WTC11 (cell line): ENCODE measurements at regions not wholly inside any gene's neighbourhood (a gene's known extent, or its start where the extent isn't known, plus 50 kb on each side); places are given as distances from the start of the nearest gene placed in this dataset.

Experiments
- ATAC-seq: fragments of 200-7000 bp; cut with Tn5 transposase; 2 replicates; pipeline ENCODE4 v1.10.0; 2021; ENCODE audit warnings: mild to moderate bottlenecking, moderate library complexity
- CTCF ChIA-PET: fragments of 300-600 bp; sonication (Branson Sonifier 250); formaldehyde crosslinking; loops from one replicate; lab custom pipeline; 2021; ENCODE audit warnings: antibody characterized with exemption; lab: Charles Lee
- POLR2A ChIA-PET: fragments of 350-600 bp; sonication (Branson Sonifier 250); formaldehyde crosslinking; loops from one replicate; lab custom pipeline; 2021; ENCODE audit warnings: antibody characterized with exemption; lab: Charles Lee
- DNase-seq: peaks from one replicate; pipeline ENCODE4 v3.0.0; 2021; ENCODE audit warnings: low spot score
- H3K27ac Mint-ChIP-seq: 2 replicates; pipeline ENCODE4 v1.8.0; 2021; ENCODE audit warnings: mixed read lengths
- H3K27me3 Mint-ChIP-seq: 2 replicates; pipeline ENCODE4 v1.8.0; 2021; ENCODE audit warnings: low read depth, mild to moderate bottlenecking, moderate library complexity, mixed read lengths
- H3K36me3 Mint-ChIP-seq: 2 replicates; pipeline ENCODE4 v1.8.0; 2021; ENCODE audit warnings: mixed read lengths
- H3K4me1 Mint-ChIP-seq: 2 replicates; pipeline ENCODE4 v1.8.0; 2022; ENCODE audit warnings: mixed read lengths
- H3K4me3 Mint-ChIP-seq: 2 replicates; pipeline ENCODE4 v1.8.0; 2021; ENCODE audit warnings: mild to moderate bottlenecking, moderate library complexity, mixed read lengths
- H3K9me3 Mint-ChIP-seq: 2 replicates; pipeline ENCODE4 v1.8.0; 2021; ENCODE audit warnings: mixed read lengths
- ATF6 ChIP-seq: sonication (generic); formaldehyde crosslinking; IDR thresholded peaks from 2 replicates; pipeline ENCODE4 v1.8.1; 2023; ENCODE audit warnings: mild to moderate bottlenecking, missing genetic modification reagents
- CTCF ChIP-seq: fragments of 200-600 bp; IDR thresholded peaks from 2 replicates; pipeline ENCODE4 v1.8.0; 2022; ENCODE audit warnings: antibody characterized with exemption
- E2F4 ChIP-seq: sonication (generic); formaldehyde crosslinking; IDR thresholded peaks from 2 replicates; pipeline ENCODE4 v1.8.1; 2022; ENCODE audit warnings: low read depth, mild to moderate bottlenecking, moderate library complexity, missing genetic modification reagents, borderline replicate concordance
- ERG ChIP-seq: fragments of 250-450 bp; sonication (Bioruptor Pico); IDR thresholded peaks from 2 replicates; pipeline ENCODE4 v1.8.0; 2021; ENCODE audit warnings: mild to moderate bottlenecking
- GABPB1 ChIP-seq: sonication (generic); formaldehyde crosslinking; IDR thresholded peaks from 2 replicates; pipeline ENCODE4 v1.8.1; 2023; ENCODE audit warnings: mild to moderate bottlenecking, missing genetic modification reagents
- NR2C2 ChIP-seq: sonication (generic); formaldehyde crosslinking; IDR thresholded peaks from 2 replicates; pipeline ENCODE4 v1.8.0; 2022; ENCODE audit warnings: mild to moderate bottlenecking, missing genetic modification reagents
- PREB ChIP-seq: sonication (generic); formaldehyde crosslinking; IDR thresholded peaks from 2 replicates; pipeline ENCODE4 v1.8.1; 2022; ENCODE audit warnings: mild to moderate bottlenecking, missing genetic modification reagents, moderate library complexity, borderline replicate concordance
- PRRX2 ChIP-seq: fragments of 250-450 bp; sonication (Bioruptor Pico); IDR thresholded peaks from 2 replicates; pipeline ENCODE4 v1.8.0; 2021; ENCODE audit warnings: mild to moderate bottlenecking
- RELA ChIP-seq: sonication (generic); formaldehyde crosslinking; IDR thresholded peaks from 2 replicates; pipeline ENCODE4 v1.8.1; 2022; ENCODE audit warnings: missing genetic modification reagents, mild to moderate bottlenecking, borderline replicate concordance
- SMAD3 ChIP-seq: sonication (generic); formaldehyde crosslinking; IDR thresholded peaks from 2 replicates; pipeline ENCODE4 v1.8.0; 2022; ENCODE audit warnings: missing genetic modification reagents, mild to moderate bottlenecking, borderline replicate concordance
- SOX15 ChIP-seq: fragments of 250-450 bp; sonication (Bioruptor Pico); IDR thresholded peaks from 2 replicates; pipeline ENCODE4 v1.9.0; 2021; ENCODE audit warnings: mild to moderate bottlenecking
- ZMAT4 ChIP-seq: fragments of 250-450 bp; sonication (Bioruptor Pico); IDR thresholded peaks from 2 replicates; pipeline ENCODE4 v1.9.0; 2021; ENCODE audit warnings: mild to moderate bottlenecking
- ZNF396 ChIP-seq: fragments of 250-450 bp; sonication (Bioruptor Pico); IDR thresholded peaks from 2 replicates; pipeline ENCODE4 v1.8.0; 2021; ENCODE audit warnings: mild to moderate bottlenecking, moderate library complexity, borderline replicate concordance
- ZSCAN18 ChIP-seq: fragments of 250-450 bp; sonication (Bioruptor Pico); IDR thresholded peaks from 2 replicates; pipeline ENCODE4 v2.1.2; 2022; ENCODE audit warnings: mild to moderate bottlenecking, moderate library complexity
- TF ChIP-seq, protein P1 (sequence below): fragments of 250-450 bp; sonication (Bioruptor Pico); conservative IDR thresholded peaks from 2 replicates; pipeline ENCODE4 v1.9.0; 2021; ENCODE audit warnings: mild to moderate bottlenecking
- TF ChIP-seq, protein P2 (sequence below): sonication (generic); formaldehyde crosslinking; IDR thresholded peaks from 2 replicates; pipeline ENCODE4 v1.8.0; 2022; ENCODE audit warnings: mild to moderate bottlenecking, missing genetic modification reagents

- CTCF ChIA-PET: no interaction called here
- Mint-ChIP-seq H3K27me3 (no peaks in the 10 kb centered on the region; the same call in 1 of the 2 replicates), H3K9me3 (peaks cover 5% of the 10 kb centered on the region), H3K4me3 (no peak overlapping the region), H3K27ac (no peak overlapping the region), H3K36me3 (peaks cover 4% of the 10 kb centered on the region; the same call in 1 of the 2 replicates), H3K4me1 (peaks cover 2% of the 10 kb centered on the region; the same call in 1 of the 2 replicates)
- TF ChIP-seq, protein P1, sequence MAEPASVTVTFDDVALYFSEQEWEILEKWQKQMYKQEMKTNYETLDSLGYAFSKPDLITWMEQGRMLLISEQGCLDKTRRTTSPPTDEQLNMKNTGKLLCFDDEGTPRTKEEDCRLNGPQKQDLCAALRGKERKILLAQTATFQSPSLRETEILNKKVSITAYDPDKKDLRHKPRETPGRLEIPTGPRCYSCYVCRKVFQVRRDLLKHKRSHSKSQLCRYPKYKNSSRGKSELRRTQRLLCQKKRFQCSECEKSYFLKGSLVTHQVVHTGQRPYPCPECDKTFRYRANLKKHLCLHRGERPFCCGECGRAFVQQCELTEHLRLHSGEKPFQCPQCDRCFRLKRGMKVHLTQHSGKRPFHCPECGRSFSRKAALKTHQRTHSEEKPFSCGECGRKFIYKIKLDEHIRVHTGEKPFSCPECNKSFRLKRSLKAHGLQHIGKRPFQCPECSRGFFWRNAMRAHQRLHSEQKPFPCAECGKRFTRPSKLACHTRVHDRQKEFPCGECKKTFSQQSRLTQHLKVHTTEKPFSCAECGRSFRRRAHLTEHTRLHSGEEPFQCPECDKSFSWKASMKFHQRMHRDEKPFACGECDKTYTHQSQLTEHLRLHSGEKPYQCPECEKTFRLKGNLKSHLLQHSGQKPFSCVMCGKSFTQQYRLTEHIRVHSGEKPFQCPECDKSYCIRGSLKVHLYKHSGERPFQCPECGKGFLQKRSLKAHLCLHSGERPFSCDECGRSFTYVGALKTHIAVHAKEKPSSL (CRISPR knock-in tag): no peak
- TF ChIP-seq ZMAT4 (CRISPR knock-in tag) (no peak), SMAD3 (CRISPR knock-in tag) (no peak), ZNF396 (CRISPR knock-in tag) (no peak), ATF6 (no peak), GABPB1 (CRISPR knock-in tag) (no peak), ZSCAN18 (CRISPR knock-in tag) (no peak), CTCF (no peak), PRRX2 (CRISPR knock-in tag) (no peak), NR2C2 (CRISPR knock-in tag) (no peak), E2F4 (CRISPR knock-in tag) (no peak), RELA (CRISPR knock-in tag) (no peak), PREB (CRISPR knock-in tag) (no peak), SOX15 (CRISPR knock-in tag) (no peak), ERG (CRISPR knock-in tag) (no peak)
- TF ChIP-seq, protein P2, sequence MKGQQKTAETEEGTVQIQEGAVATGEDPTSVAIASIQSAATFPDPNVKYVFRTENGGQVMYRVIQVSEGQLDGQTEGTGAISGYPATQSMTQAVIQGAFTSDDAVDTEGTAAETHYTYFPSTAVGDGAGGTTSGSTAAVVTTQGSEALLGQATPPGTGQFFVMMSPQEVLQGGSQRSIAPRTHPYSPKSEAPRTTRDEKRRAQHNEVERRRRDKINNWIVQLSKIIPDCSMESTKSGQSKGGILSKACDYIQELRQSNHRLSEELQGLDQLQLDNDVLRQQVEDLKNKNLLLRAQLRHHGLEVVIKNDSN (CRISPR knock-in tag): no peak
- no peak for DNase-seq
- POLR2A ChIA-PET: no interaction called here
- ATAC-seq: no peak
These were observed 113.2 kb downstream of the TSN start for GRCh38 chr2:121868652-121869051.
